Epithelial cell of esophagus (primary cell): ENCODE measurements at regions not wholly inside any gene's neighbourhood (a gene's known extent, or its start where the extent isn't known, plus 50 kb on each side); places are given as distances from the start of the nearest gene placed in this dataset.

Experiments used
- DNase-seq: peaks from one replicate; pipeline ENCODE4 v3.0.0; 2010; ENCODE audit warnings: low read depth
- H3K4me3 ChIP-seq: 2 replicates; pipeline ENCODE4 v1.5.1; 2011; ENCODE audit warnings: mild to moderate bottlenecking, low read length, control low read depth
- CTCF ChIP-seq: IDR thresholded peaks from 2 replicates; pipeline ENCODE4 v1.5.1; 2011; ENCODE audit warnings: low read depth, mild to moderate bottlenecking, low read length, control low read depth, inconsistent platforms; ENCODE audit not compliant: insufficient read depth; ENCODE audit errors: missing control alignments

DNA sequence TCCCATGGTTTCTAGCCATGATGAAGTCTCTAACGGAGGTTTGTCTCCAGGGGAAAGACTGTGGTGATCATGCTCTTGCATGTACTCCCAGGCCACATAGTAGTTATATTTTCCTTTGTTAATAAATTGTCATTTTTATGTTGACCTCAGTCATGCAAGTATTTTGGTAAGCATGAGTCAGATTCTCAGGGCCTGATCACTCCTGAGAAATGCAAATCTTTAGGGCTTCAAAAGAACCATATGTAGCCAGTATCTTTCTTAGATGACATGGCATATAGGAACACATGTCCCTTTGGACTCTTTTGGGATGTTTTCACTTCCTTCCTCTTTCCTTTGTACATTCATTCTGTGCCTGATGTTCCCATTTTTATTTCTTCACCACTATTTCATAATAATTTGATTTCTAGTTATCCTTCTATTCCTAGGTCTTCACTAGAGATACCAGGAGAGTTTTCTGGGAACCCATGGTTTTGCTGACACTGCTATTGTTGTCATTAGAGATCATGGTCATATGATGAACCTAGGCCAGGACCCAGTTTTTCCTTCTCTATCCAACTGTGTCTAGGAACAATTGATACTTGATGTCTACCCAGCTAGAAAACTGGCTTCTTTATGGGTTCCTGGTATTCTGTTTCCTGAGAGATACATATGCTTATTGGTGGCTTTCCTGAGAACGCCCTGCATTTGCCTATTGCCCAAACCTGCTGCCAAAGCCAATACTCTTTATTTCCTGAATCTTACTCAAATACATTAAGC, 248.1 kb upstream of the NREP start:
- peak; percentile 56 for DNase-seq
- no peak for TF ChIP-seq CTCF
- no peak overlapping the region for H3K4me3 ChIP-seq

DNA sequence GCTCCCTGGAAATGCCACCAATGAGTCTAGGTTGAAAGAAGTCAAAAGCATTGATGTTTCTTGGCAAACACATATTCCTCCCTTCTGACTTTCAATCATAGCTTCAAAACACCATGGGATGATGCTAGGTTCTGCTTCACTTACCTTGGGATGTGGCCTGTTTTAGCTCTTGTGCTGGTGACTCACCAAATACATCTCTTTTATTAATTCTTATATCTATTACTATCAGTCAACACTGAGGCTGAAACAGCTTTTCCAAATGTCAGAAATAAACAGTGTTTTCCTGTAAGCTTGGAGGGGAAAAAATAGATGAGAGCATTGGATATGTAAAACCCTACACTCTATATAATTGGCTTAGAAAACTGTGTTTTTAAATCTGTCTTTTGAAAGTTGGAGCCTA, 245.4 kb upstream of the NREP start:
- DNase-seq, result peak; percentile 32
- H3K4me3 ChIP-seq, result no peak overlapping the region
- TF ChIP-seq CTCF, result no peak

DNA sequence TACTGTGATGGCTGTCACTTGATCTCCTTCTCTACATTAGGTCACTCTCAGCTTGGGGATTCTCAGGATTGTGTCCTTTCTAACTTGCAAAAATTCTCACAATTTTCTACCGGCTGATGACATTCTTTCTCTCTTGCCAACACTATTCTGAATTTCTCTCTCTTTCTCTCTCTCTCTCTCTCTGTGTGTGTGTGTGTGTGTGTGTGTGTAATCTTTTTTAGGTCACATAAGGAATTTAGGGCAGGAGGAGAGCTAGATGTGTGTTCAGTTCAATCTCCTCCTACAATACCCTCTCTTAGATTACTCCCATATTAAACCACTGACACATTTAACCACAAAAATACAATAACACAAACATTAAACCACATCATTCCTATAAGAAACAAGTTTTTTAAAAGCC, 242.3 kb upstream of the NREP start:
- TF ChIP-seq CTCF, result no peak
- no peak for DNase-seq
- no peak overlapping the region for H3K4me3 ChIP-seq

GRCh38 chr5:111998871-111999270, 241.9 kb upstream of the NREP start:
- DNase-seq, result no peak
- TF ChIP-seq CTCF, result no peak
- no peak overlapping the region for H3K4me3 ChIP-seq

DNA sequence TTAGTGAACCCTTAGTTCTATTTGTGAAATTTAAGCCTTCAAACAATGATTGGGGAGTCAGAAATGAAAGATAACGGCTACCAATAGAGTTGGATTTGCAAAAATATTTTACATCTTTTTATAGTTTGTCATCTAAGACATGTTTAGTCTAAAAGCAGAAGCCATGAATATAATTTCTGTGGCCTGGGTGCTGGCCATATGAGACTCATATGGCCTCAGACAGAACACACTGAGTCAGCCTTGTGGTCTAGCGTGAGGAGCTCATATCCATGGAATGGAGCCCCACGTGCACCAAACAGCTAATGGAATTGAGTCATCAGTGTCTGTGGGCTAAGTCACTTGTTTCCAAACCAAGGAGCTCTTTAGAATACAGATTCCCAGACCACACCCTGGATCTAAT, 240.7 kb upstream of the NREP start:
- H3K4me3 ChIP-seq, result no peak overlapping the region
- TF ChIP-seq CTCF, result no peak
- peak; percentile 99 for DNase-seq

DNA sequence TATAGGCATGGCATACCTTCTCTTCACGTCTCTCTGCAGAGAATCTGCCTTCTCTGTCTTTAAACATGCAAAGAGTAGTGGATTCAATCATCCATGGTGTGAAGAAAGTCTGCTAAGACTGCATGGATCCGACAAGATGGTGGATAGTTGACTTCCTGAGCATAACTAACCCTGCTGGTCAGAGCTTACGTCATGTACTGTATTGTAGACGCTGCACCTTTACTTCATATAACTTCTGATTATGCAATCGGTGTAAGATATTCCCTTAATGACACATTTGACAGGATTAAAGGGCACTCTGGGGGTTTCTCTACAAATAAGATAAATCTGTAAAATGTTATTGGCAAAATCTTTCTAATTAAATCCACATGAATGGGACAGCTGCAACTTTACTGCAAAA, 240.3 kb upstream of the NREP start:
- peak; percentile 54 for DNase-seq
- TF ChIP-seq CTCF, result no peak
- no peak overlapping the region for H3K4me3 ChIP-seq

- no peak overlapping the region for H3K4me3 ChIP-seq
- TF ChIP-seq CTCF, result no peak
- no peak for DNase-seq
Measured at GRCh38 chr5:111996574-111996973, 239.6 kb upstream of the NREP start.
